ENCODE measurements at regions not wholly inside any gene's neighbourhood (a gene's known extent, or its start where the extent isn't known, plus 50 kb on each side); places are given as distances from the start of the nearest gene placed in this dataset.

GRCh38 chr7:132035517-132036362 lies 479.3 kb upstream of the PODXL start:
- Histone ChIP-seq H3K4me3 (no peak overlapping the region), H3K36me3 (no peaks in the 10 kb centered on the region), H3K27ac (no peak overlapping the region), H3K4me1 (no peaks in the 10 kb centered on the region), H3K27me3 (no peaks in the 10 kb centered on the region), H3K9me3 (no peaks in the 10 kb centered on the region)
- no peak for DNase-seq
- intact Hi-C loops (cut with DNase I), result no loop called here
- ATAC-seq, result no peak
- WGBS (ENCODE audit: insufficient coverage, low coverage, low lambda C conversion rate, missing lambda C conversion rate), result 44% methylated on average over 9 of the region's 9 CpGs
- TF ChIP-seq POLR2A (IDR thresholded peaks at IDR 0.05) (no peak), CTCF (IDR thresholded peaks at IDR 0.05) (no peak)

- H3K4me3 ChIP-seq, result no peak overlapping the region
- H3K9me3 ChIP-seq, result no peaks in the 10 kb centered on the region
- DNase-seq (no peak), ATAC-seq (no peak)
- no peak overlapping the region for H3K27ac ChIP-seq
- no peak for TF ChIP-seq CTCF (IDR thresholded peaks at IDR 0.05)
- no peak for TF ChIP-seq POLR2A (IDR thresholded peaks at IDR 0.05)
- H3K4me1 ChIP-seq, result no peaks in the 10 kb centered on the region
- no peaks in the 10 kb centered on the region for H3K27me3 ChIP-seq
- WGBS (ENCODE audit: insufficient coverage, low coverage, low lambda C conversion rate, missing lambda C conversion rate), result 32% methylated on average over 5 of the region's 6 CpGs
- intact Hi-C loops (cut with DNase I), result no loop called here
- H3K36me3 ChIP-seq, result no peaks in the 10 kb centered on the region
Measured at GRCh38 chr7:132034748-132035416, 478.5 kb upstream of the PODXL start.

GRCh38 chr7:132030883-132031282 lies 474.5 kb upstream of the PODXL start:
- DNase-seq (no peak), ATAC-seq (no peak)
- Histone ChIP-seq H3K27ac (no peak overlapping the region), H3K27me3 (no peaks in the 10 kb centered on the region), H3K4me3 (no peak overlapping the region), H3K36me3 (no peaks in the 10 kb centered on the region), H3K4me1 (no peaks in the 10 kb centered on the region), H3K9me3 (no peaks in the 10 kb centered on the region)
- intact Hi-C loops (cut with DNase I), result no loop called here
- TF ChIP-seq POLR2A (IDR thresholded peaks at IDR 0.05), result no peak
- TF ChIP-seq CTCF (IDR thresholded peaks at IDR 0.05), result no peak
- WGBS (ENCODE audit: insufficient coverage, low coverage, low lambda C conversion rate, missing lambda C conversion rate), result 63% methylated on average over 2 of the region's 2 CpGs

- Histone ChIP-seq H3K27me3 (no peaks in the 10 kb centered on the region), H3K4me1 (no peaks in the 10 kb centered on the region), H3K27ac (no peak overlapping the region), H3K4me3 (no peak overlapping the region), H3K9me3 (no peaks in the 10 kb centered on the region), H3K36me3 (no peaks in the 10 kb centered on the region)
- peak in 2 of 4 donors; percentile 26 to 28 for ATAC-seq
- no peak for DNase-seq
- 17% methylated on average over 3 of the region's 3 CpGs for WGBS (ENCODE audit: insufficient coverage, low coverage, low lambda C conversion rate, missing lambda C conversion rate)
- intact Hi-C loops (cut with DNase I), result no loop called here
- TF ChIP-seq POLR2A (IDR thresholded peaks at IDR 0.05) (no peak), CTCF (IDR thresholded peaks at IDR 0.05) (no peak)
Measured at GRCh38 chr7:132030086-132030568, 473.7 kb upstream of the PODXL start.

Data from right lobe of liver (tissue), 6 donors.